ENCODE measurements at regions not wholly inside any gene's neighbourhood (a gene's known extent, or its start where the extent isn't known, plus 50 kb on each side); places are given as distances from the start of the nearest gene placed in this dataset.

GRCh38 chr10:16274911-16275310, 161.9 kb upstream of the PTER start:
- TF ChIP-seq POLR2A (IDR thresholded peaks at IDR 0.05; ENCODE audit: control extremely low read depth in 1 of 2, low read depth in 2 of 2, low read length in 2 of 2) (no peak), HDAC6 (IDR thresholded peaks at IDR 0.05; ENCODE audit: low read depth, low read length) (no peak), JUND (IDR thresholded peaks at IDR 0.05; ENCODE audit: low read length) (no peak), CTCF (IDR thresholded peaks at IDR 0.05; ENCODE audit: control extremely low read depth in 1 of 3, insufficient read depth in 1 of 3, low read depth in 1 of 3, low read length in 3 of 3) (no peak), EZH2 (IDR thresholded peaks at IDR 0.05; ENCODE audit: low read depth, low read length, severe bottlenecking) (no peak), SRF (IDR thresholded peaks at IDR 0.05; ENCODE audit: low read depth, low read length) (no peak), SIN3A (conservative IDR thresholded peaks at IDR 0.05 in 1 of 2, IDR thresholded peaks at IDR 0.05 in 1 of 2; ENCODE audit: low read depth in 1 of 2, low read length in 2 of 2) (no peak), CREB1 (IDR thresholded peaks at IDR 0.05) (no peak), YY1 (IDR thresholded peaks at IDR 0.05; ENCODE audit: low read depth, low read length) (no peak), RAD21 (IDR thresholded peaks at IDR 0.05 in 1 of 2, conservative IDR thresholded peaks at IDR 0.05 in 1 of 2; ENCODE audit: low read depth in 2 of 2, low read length in 2 of 2) (no peak), EP300 (IDR thresholded peaks at IDR 0.05; ENCODE audit: borderline replicate concordance in 1 of 2, low read depth in 2 of 2, low read length in 2 of 2) (no peak)
- TF ChIP-seq, protein P1, sequence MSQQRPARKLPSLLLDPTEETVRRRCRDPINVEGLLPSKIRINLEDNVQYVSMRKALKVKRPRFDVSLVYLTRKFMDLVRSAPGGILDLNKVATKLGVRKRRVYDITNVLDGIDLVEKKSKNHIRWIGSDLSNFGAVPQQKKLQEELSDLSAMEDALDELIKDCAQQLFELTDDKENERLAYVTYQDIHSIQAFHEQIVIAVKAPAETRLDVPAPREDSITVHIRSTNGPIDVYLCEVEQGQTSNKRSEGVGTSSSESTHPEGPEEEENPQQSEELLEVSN (IDR thresholded peaks at IDR 0.05) = no peak
